Tibial nerve (tissue), 4 donors: ENCODE measurements at regions not wholly inside any gene's neighbourhood (a gene's known extent, or its start where the extent isn't known, plus 50 kb on each side); places are given as distances from the start of the nearest gene placed in this dataset.

Experiments
- CTCF ChIP-seq, 5 experiments: fragments of 200-600 bp in 3 of 5; fragments of 450-650 bp in 2 of 5; sonication (generic) in 3 of 5; IDR thresholded peaks; one replicate each; pipeline ENCODE4 v1.5.1; 2016 to 2019; ENCODE audit warnings: antibody characterized with exemption in 5 of 5, mild to moderate bottlenecking in 3 of 5, moderate library complexity in 2 of 5
- EP300 ChIP-seq, 2 donors: sonication (generic); formaldehyde crosslinking; IDR thresholded peaks; one replicate each; pipeline ENCODE4 v1.6.1; 2017; ENCODE audit warnings: antibody characterized with exemption in 2 of 2, mild to moderate bottlenecking in 1 of 2
- POLR2A ChIP-seq, 2 donors: fragments of 450-650 bp; IDR thresholded peaks; one replicate each; pipeline ENCODE4 v1.6.1; 2017; ENCODE audit warnings: antibody characterized with exemption in 2 of 2, mild to moderate bottlenecking in 2 of 2, moderate library complexity in 2 of 2

- TF ChIP-seq CTCF (IDR thresholded peaks at IDR 0.05) (no peak), POLR2A (IDR thresholded peaks at IDR 0.05) (no peak), EP300 (IDR thresholded peaks at IDR 0.05) (no peak)
Observed at GRCh38 chr9:27722866-27723265, 149.6 kb upstream of the C9orf72 start.
